ENCODE measurements at regions not wholly inside any gene's neighbourhood (a gene's known extent, or its start where the extent isn't known, plus 50 kb on each side); places are given as distances from the start of the nearest gene placed in this dataset.
A peak's percentile ranks its signal among the peaks of the same experiment; 100 is the strongest.
"Not testable (repeated sequence)": the region's sequence is repeated elsewhere in the genome, so short reads cannot be mapped to it uniquely, and the experiment has no call there.

DNA sequence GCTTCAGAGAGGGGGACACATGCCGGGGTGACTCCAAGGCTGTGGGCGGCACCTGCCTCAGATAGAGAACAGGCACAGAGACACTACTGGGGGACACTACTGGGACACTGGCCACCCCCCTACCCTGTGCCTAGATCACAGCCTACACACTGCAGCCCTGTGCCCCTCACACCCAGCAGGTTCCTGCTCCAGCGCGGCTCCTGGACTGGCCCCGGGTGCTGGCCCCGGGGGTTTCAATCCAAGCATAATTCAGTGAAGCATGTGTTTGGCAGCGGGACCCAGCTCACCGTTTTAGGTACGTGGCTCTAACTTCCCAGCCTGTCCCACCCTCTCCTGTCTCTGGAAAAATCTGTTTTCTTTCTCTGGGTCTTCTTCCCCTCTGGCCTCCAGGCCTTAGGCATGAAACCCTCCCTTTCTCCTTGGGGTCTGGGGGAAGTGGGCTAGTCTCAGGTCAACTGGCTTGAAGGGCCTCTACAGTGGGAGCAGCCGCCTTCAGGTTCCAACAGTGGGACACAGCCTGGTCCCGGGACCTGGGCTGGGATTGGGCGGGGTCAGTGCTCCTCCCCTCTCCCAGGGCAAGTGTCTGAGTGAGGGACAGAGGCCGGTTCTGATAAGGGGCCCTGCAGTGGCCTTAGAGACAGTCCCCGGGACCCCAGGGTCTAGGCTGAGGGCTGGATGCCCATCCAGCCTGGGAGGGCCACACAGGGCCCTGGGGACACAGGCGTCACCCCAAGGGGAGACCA, 98.8 kb downstream of the CRYBB2 start:
- Histone ChIP-seq H3K4me1 (no peaks in the 10 kb centered on the region), H3K4me3 (no peak overlapping the region), H3K9me3 (no peaks in the 10 kb centered on the region), H3K27ac (no peak overlapping the region), H3K36me3 (no peaks in the 10 kb centered on the region), H3K27me3 (no peaks in the 10 kb centered on the region)
- DNase-seq (ENCODE audit: low spot score), result no peak
- TF ChIP-seq CTCF (IDR thresholded peaks at IDR 0.05), result no peak

DNA sequence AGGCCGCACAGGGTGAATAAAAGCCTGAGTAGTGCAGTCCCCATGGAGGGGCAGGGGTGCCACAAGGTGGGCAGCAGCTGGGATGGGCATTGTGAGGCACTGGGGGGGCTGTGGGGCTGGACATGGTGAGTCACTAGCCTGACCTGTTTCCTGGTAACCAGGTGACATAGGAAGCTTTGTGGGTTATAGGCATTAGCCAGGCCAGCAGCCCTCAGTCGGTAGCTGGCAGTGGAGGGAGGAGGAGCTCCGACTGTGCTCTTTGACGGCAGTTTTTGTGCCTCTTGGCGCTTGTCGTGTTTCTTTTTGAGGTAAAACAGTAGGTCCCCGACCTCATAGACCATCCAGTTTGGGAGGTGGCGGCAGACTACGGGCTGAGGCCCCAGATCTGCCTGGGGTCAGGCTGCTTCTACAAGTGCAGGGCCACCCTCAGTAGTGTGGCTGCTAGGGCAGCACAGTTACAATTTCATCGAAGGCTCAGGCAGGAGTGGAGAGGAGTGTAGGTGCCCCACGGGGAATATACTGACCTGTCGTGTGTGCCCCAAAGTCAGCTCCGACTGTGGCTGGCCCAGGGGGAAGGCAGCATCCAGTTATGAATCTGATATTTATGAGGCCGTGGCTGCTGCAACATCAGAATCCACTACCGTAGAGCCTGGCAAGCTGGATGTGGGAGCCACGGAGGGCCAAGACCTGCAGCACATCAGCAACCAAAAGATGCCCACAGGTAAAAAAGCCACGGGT, 107.7 kb downstream of the CRYBB2 start:
- no peaks in the 10 kb centered on the region for H3K36me3 ChIP-seq
- no peaks in the 10 kb centered on the region for H3K27me3 ChIP-seq
- no peak overlapping the region for H3K27ac ChIP-seq
- no peak for DNase-seq (ENCODE audit: low spot score)
- TF ChIP-seq CTCF (IDR thresholded peaks at IDR 0.05), result no peak
- no peaks in the 10 kb centered on the region for H3K4me1 ChIP-seq
- H3K4me3 ChIP-seq, result no peak overlapping the region
- no peaks in the 10 kb centered on the region for H3K9me3 ChIP-seq

GRCh38 chr22:25331050-25331449, 111.6 kb downstream of the CRYBB2 start:
- no peaks in the 10 kb centered on the region for H3K4me1 ChIP-seq
- DNase-seq (ENCODE audit: low spot score), result no peak
- TF ChIP-seq CTCF (IDR thresholded peaks at IDR 0.05), result no peak
- no peaks in the 10 kb centered on the region for H3K9me3 ChIP-seq
- no peaks in the 10 kb centered on the region for H3K36me3 ChIP-seq
- H3K27me3 ChIP-seq, result no peaks in the 10 kb centered on the region
- H3K4me3 ChIP-seq, result no peak overlapping the region
- no peak overlapping the region for H3K27ac ChIP-seq

GRCh38 chr22:25331911-25332310, 112.5 kb downstream of the CRYBB2 start:
- not testable (repeated sequence) for H3K27me3 ChIP-seq; H3K4me3 ChIP-seq; DNase-seq (ENCODE audit: low spot score)

GRCh38 chr22:25332386-25332785, 112.9 kb downstream of the CRYBB2 start:
- Histone ChIP-seq H3K4me1 (no peaks in the 10 kb centered on the region), H3K27me3 (no peaks in the 10 kb centered on the region), H3K27ac (no peak overlapping the region), H3K4me3 (no peak overlapping the region), H3K36me3 (no peaks in the 10 kb centered on the region), H3K9me3 (no peaks in the 10 kb centered on the region)
- DNase-seq (ENCODE audit: low spot score), result no peak
- TF ChIP-seq CTCF (IDR thresholded peaks at IDR 0.05), result no peak

More at GRCh38 chr22:25331911-25332310, 112.5 kb downstream of the CRYBB2 start:
- H3K36me3 ChIP-seq, H3K4me1 ChIP-seq, H3K27ac ChIP-seq, H3K9me3 ChIP-seq: not testable (repeated sequence)

DNA sequence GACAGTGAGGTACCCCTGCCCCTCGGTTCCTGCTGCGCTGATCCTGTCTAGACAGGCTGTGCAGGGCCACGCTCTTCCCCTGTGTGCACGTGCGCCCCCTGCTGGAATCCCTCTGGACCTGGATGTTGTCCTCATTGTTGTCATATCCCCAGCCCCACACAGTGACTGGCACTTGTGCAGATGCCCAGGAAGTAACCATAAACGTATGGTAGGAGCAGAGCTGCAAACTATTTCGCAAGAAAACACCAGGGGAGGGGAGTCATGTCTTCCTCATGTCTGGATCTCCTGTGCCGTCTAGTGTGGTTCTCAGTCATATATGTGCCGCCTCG, 114.7 kb downstream of the CRYBB2 start:
- H3K4me3 ChIP-seq, result no peak overlapping the region
- H3K36me3 ChIP-seq, result no peaks in the 10 kb centered on the region
- H3K27me3 ChIP-seq, result no peaks in the 10 kb centered on the region
- H3K9me3 ChIP-seq, result peaks cover 2 to 6% of the 10 kb centered on the region in 2 donors
- peak; percentile 17 to 58 for TF ChIP-seq CTCF (IDR thresholded peaks at IDR 0.05)
- DNase-seq (ENCODE audit: low spot score), result no peak
- no peaks in the 10 kb centered on the region for H3K4me1 ChIP-seq
- no peak overlapping the region for H3K27ac ChIP-seq

GRCh38 chr22:25334631-25335030, 115.2 kb downstream of the CRYBB2 start:
- not testable (repeated sequence) for H3K27ac ChIP-seq; DNase-seq (ENCODE audit: low spot score); H3K4me3 ChIP-seq; H3K36me3 ChIP-seq; H3K4me1 ChIP-seq; H3K27me3 ChIP-seq
- peaks cover 7 to 11% of the 10 kb centered on the region in 2 donors for H3K9me3 ChIP-seq

- not testable (repeated sequence) for H3K27me3 ChIP-seq; H3K27ac ChIP-seq; DNase-seq (ENCODE audit: low spot score); H3K4me3 ChIP-seq; H3K36me3 ChIP-seq; H3K4me1 ChIP-seq
- H3K9me3 ChIP-seq, result peaks cover 8 to 13% of the 10 kb centered on the region in 2 donors
These were observed 115.8 kb downstream of the CRYBB2 start for GRCh38 chr22:25335276-25335675.

- H3K4me1 ChIP-seq; H3K36me3 ChIP-seq; H3K27ac ChIP-seq; H3K4me3 ChIP-seq; DNase-seq (ENCODE audit: low spot score); H3K27me3 ChIP-seq: not testable (repeated sequence)
- H3K9me3 ChIP-seq, result peaks cover 8 to 13% of the 10 kb centered on the region in 2 donors
These were observed 121.1 kb downstream of the CRYBB2 start for GRCh38 chr22:25340536-25340935.

Measured in right atrium auricular region (tissue), 2 donors.